ENCODE measurements at regions not wholly inside any gene's neighbourhood (a gene's known extent, or its start where the extent isn't known, plus 50 kb on each side); places are given as distances from the start of the nearest gene placed in this dataset.
"Not testable (repeated sequence)": the region's sequence is repeated elsewhere in the genome, so short reads cannot be mapped to it uniquely, and the experiment has no call there.

DNA sequence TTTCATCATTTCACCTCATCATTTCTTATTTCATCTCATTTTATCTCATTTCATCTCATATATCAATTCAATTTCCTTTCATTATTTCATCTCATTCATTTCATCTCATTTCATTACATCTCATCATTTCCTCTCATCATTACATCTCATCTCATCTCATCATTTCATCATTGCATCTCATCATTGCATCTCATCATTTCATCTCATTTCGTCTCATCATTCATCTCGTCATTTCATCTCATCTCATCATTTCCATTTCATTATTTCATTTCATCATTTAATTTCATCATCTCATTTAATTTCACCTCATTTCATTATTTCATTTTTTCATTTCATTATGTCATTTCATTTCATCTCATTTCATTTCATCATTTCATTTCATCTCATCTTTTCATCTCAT, 168.5 kb upstream of the FAM72C start:
- DNase-seq, H3K4me3 Mint-ChIP-seq, H3K4me1 Mint-ChIP-seq, ATAC-seq: not testable (repeated sequence)
- peaks cover 16% of the 10 kb centered on the region for H3K27me3 Mint-ChIP-seq
- H3K9me3 Mint-ChIP-seq = peaks cover 4 to 16% of the 10 kb centered on the region in 2 donors
- H3K27ac Mint-ChIP-seq = peak overlapping the region; percentile 75 to 84

DNA sequence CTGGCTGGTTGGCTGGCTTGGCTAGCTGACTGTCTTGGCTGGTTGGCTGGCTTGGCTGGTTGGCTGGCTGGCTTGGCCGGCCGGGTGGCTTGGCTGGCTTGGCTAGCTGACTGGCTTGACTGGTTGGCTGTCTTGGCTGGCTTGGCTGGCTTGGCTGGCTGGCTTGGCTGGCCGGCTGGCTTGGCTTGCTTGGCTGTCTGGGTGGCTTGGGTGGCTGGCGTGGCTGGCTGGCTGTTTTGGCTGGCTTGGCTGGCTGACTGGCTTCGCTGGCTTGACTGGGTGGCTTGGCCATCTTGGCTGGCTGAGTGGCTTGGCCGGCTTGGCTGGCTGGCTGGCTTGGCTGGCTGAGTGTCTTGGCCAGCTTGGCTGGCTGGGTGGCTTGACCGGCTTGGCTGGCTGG, 133.2 kb upstream of the FAM72C start:
- H3K27me3 Mint-ChIP-seq, H3K9me3 Mint-ChIP-seq, H3K27ac Mint-ChIP-seq, H3K4me3 Mint-ChIP-seq, ATAC-seq, H3K4me1 Mint-ChIP-seq: not testable (repeated sequence)
- DNase-seq = peak in 1 of 2 donors; percentile 2

DNA sequence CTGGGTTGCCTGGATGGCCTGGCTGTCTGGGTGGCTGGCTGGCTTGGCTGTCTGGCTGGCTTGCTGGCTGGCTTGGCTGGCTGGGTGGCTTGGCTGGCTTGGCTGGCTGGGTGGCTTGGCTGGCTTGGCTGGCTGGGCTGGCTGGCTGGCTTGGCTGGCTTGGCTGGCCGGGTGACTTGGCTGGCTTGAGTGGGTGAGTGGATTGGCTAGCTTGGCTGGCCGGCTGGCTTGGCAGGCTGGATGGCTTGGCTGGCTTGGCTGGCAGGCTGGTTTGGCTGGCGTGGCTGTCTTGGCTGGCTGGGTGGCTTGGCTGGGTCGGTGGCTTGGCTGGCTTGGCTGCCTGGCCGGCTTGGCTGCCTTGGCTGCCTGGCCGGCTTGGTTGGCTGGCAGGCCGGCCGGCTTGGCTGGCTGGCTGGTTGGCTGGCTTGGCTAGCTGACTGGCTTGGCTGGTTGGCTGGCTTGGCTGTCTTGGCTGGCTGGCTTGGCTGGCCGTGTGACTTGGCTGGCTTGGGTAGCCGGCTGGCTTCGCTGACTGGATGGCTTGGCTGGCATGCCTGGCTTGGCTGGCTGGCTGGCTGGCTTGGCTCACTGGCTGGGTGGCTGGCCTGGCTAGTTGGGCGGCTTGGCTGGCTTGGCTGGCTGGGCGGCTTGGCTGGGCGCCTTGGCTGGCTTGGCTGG, 132.4 kb upstream of the FAM72C start:
- H3K4me3 Mint-ChIP-seq, ATAC-seq, H3K27ac Mint-ChIP-seq, H3K27me3 Mint-ChIP-seq, H3K9me3 Mint-ChIP-seq, H3K4me1 Mint-ChIP-seq: not testable (repeated sequence)
- peak; percentile 42 to 50 for DNase-seq

DNA sequence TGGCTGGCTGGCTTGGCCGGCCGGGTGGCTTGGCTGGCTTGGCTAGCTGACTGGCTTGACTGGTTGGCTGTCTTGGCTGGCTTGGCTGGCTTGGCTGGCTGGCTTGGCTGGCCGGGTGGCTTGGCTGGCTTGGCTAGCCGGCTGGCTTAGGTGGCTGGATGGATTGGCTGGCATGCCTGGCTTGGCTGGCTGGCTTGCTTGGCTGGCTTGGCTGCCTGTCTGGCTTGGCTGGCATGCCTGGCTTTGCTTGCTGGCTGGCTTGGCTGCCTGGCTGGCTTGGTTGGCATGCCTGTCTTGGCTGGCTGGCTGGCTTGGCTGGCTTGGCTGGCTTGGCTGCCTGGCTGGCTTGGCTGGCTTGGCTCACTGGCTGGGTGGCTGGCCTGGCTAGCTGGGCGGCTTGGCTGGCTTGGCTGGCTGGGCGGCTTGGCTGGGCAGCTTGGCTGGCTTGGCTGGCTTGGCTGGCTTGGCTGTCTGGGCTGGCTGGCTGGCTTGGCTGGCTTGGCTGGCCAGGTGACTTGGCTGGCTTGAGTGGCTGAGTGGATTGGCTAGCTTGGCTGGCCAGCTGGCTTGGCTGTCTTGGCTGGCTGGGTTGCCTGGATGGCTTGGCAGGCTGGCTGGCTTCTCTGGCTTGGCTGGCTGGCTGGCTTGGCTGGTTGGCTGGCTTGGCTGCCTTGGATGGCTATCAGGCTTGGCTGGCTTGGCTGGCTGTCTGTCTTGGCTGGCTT, 131.5 kb upstream of the FAM72C start:
- not testable (repeated sequence) for H3K9me3 Mint-ChIP-seq, H3K4me3 Mint-ChIP-seq, H3K4me1 Mint-ChIP-seq, H3K27ac Mint-ChIP-seq, H3K27me3 Mint-ChIP-seq, ATAC-seq
- DNase-seq = peak; percentile 33 to 56

DNA sequence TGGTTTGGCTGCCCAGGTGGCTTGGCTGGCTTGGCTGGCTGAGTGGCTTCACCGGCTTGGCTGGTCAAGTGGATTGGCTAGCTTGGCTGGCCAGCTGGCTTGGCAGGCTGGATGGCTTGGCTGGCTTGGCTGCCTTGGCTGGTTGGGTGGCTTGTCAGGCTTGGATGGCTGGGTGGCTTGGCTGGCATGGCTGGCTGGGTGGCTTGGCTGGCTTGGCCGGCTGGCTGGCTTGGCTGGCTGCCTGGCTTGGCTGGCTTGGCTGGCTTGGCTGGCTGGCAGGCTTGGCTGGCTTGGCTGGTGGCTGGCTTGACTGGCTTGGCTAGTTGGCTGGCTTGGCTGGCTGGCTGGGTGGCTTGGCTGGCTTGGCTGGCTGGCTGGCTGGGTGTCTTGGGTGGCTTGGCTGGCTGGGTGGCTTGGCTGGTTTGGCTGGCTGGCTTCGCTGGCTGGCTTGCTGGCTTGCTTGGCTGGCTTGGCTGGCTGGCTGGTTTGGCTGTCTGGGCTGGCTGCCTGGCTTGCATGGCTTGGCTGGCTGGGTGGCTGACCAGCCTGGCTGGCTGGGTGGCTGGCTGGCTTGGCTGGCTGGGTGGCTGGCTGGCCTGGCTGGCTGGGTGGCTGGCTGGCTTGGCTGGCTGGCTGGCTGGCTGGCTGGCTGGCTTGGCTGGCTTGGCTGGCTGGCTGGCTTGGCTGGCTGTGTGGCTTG, 130.4 kb upstream of the FAM72C start:
- not testable (repeated sequence) for ATAC-seq, H3K27me3 Mint-ChIP-seq, H3K9me3 Mint-ChIP-seq, H3K27ac Mint-ChIP-seq, H3K4me3 Mint-ChIP-seq, H3K4me1 Mint-ChIP-seq
- peak; percentile 1 to 17 for DNase-seq

DNA sequence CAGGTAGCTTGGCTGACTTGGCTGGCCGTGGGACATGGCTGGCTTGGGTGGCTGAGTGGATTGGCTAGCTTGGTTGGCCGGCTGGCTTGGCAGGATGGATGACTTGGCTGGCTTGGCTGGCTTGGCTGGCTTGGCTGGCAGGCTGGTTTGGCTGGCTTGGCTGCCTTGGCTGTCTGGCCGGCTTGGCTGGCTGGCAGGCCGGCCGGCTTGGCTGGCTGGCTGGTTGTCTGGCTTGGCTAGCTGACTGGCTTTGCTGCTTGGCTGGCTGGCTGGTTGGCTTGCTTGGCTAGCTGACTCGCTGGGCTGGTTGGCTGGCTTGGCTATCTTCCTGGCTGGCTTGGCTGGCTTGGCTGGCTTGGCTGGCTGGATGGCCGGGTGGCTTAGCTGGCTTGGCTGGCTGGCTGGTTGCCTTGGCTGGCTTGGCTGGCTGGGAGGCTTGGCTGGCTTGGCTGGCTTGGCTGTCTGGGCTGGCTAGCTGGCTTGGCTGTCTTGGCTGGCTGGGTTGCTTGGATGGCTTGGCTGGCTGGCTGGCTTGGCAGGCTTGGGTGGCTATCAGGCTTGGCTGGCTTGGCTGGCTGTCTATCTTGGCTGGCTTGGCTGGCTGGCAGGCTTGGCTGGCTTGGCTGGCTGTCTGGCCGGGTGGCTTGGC, 129.7 kb upstream of the FAM72C start:
- peak in 1 of 2 donors; percentile 8 for DNase-seq
- Mint-ChIP-seq H3K27ac (no peak overlapping the region), H3K4me3 (no peak overlapping the region), H3K27me3 (no peaks in the 10 kb centered on the region), H3K9me3 (peaks cover 0 to 8% of the 10 kb centered on the region in 2 donors), H3K4me1 (no peaks in the 10 kb centered on the region)
- ATAC-seq = no peak

DNA sequence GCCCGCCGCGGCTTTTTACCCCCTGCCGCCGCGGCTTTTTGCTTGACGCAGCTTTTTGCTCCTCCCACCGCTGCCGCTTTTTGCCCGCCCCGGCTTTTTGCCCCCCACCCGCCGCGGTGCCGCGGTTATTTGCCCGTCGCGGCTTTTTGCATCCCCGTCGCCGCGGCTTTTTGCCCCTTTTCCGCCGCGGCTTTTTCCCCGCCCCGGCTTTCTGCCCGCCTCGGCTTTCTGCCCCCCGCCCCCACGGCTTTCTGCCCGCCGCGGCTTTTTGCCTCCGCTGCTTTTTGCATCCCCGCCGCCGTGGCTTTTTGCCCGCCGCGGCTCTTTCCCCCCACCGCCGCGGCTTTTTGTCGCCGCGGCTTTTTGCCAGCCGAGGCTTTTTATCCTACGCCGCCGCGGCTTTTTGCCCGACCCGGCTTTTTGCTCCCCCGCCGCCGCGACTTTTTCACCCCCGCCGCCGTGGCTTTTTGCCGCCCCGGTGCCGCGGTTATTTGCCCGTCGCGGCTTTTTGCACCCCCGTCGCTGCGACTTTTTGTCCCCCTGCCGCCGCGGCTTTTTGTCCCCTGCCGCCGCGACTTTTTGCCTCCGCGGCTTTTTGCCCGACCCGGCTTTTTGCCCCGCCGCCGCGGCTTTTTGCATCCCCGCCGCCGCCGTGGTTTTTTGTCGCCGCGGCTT, 105.5 kb upstream of the FAM72C start:
- Mint-ChIP-seq H3K27ac (peak overlapping the region; percentile 72 to 87), H3K4me3 (peak overlapping the region in 1 of 2 donors; percentile 80)
- not testable (repeated sequence) for H3K27me3 Mint-ChIP-seq, H3K4me1 Mint-ChIP-seq, H3K9me3 Mint-ChIP-seq, ATAC-seq
- peak; percentile 10 to 36 for DNase-seq

- not testable (repeated sequence) for H3K27ac Mint-ChIP-seq, H3K4me1 Mint-ChIP-seq, DNase-seq, H3K4me3 Mint-ChIP-seq, ATAC-seq, H3K27me3 Mint-ChIP-seq, H3K9me3 Mint-ChIP-seq
Observed at GRCh38 chr1:144076646-144077045, 104.9 kb upstream of the FAM72C start.

DNA sequence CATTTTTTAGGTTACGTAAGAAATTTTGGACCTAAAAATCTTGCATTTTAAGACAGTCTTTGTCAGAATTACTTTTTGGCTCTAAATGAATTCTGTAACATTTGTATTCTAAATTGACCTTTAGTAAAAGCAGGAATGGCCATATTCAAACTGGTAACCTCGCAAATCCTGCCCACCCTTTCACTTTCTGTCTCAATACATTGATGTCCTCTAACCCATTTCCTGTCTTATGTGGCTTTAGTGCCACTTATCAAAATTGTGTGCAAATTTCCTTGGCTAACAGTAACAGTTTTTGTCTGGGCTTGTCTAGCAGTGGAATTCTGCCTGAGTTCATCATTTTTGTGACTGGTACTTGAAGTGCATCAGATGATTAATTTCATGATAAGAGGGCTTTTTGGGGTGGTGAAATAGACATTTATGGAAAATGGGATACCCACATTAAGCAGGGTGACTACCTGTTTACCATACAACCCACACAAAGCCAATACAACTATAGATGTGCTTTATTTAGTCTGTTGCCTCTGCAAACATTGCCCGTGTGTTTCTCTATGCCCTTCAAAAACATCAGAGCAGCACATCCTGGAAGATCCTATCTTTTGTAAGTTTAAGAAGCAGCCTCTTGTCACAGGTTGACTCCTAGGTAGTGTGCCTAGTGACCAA, 98.7 kb upstream of the FAM72C start:
- peak; percentile 75 for ATAC-seq
- not testable (repeated sequence) for H3K27ac Mint-ChIP-seq, H3K9me3 Mint-ChIP-seq, H3K4me1 Mint-ChIP-seq, H3K4me3 Mint-ChIP-seq, DNase-seq, H3K27me3 Mint-ChIP-seq

DNA sequence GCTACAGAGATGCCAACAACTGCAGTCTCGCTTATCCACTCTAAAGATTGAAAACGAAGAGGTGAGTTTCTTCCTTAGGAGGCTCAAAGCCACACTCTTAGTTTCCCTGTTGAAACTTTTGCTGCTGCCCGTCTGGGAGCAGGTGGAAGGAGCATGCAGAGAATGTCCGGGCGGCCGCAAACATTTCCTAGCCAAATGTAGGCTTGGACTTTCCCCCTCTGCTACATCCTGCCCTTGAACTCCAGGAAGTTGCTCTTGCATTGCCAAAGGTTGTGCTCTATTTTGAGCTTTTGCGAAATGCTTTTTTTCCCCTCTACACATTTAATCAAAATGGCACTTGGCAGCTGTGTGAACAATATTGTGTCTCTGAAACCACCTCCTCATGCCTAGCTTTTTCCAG, 95.3 kb upstream of the FAM72C start:
- H3K27ac Mint-ChIP-seq, H3K4me3 Mint-ChIP-seq, H3K4me1 Mint-ChIP-seq, ATAC-seq, H3K9me3 Mint-ChIP-seq, H3K27me3 Mint-ChIP-seq, DNase-seq: not testable (repeated sequence)

DNA sequence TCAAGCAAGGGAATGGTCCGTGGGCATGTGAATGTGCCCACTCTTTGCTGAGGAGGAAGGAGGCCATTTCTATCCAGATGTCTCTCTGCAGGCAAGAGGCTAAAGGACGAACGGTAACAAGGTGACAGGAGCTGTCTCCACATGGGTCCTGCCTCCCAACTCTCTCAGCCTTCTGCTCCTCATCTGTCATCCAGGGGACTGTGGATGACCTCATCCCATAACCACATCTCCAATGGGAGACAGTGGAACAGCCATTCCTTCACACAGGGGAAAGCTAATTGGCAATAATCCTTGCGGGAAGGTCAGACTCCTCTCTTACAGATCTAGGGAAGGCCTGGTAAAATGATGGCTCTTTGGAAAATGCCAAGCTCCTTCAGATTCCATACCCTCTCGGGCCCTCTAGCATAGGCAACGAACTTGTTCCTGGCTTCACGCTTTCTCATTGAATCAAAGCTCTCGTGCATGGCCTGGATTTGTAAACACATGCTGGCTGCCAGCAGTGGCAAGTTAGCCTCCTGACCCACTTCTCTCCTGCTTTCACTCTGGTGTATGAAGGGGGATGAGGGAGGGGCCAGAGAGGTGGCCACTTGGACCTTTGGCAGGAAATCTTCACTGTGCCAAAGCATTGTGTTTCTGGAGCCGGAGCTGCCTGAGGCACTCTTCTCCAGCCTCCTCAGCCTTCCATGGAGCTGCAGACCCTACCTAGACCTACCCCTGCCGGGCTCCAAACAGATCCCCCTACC, 94.5 kb upstream of the FAM72C start:
- not testable (repeated sequence) for H3K27me3 Mint-ChIP-seq, H3K9me3 Mint-ChIP-seq, H3K4me1 Mint-ChIP-seq, ATAC-seq, H3K27ac Mint-ChIP-seq, DNase-seq, H3K4me3 Mint-ChIP-seq

DNA sequence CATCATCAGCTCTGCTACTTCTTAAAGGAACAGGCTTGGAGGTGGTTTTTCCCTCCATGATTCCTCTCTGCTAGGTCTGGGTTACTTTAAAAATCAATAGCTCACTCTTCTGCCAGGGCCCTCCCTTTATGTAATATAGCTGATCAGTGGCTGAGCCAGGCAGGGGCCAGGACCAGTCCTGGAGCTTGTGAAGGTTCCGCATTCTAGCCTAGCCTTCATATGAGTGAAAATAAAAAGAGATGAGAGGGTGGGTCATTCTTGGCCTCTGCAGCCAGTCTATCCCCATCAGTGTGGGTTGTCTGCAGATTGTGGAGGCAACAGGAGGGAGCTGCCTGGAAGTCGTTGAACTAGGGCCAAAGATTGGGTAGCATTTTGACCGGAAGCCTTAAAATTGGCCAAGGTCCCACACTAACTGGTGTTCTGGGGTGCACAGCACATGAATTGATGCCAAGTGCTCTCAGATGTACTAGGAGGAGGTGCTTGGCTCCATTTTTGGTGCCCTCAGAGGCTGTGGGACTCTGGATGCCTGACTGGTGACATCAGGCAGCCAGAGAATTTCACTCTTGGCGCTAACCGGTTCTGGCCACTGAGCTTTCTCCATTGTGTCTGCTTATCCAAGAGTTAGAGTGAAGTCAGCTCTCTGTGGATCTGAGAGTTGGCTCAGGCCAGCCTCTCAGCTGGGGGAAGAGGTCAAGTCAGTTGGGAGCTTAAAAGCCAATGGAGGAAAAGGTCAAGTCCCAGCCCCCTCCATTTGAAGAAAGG, 93.7 kb upstream of the FAM72C start:
- H3K4me3 Mint-ChIP-seq, H3K9me3 Mint-ChIP-seq, DNase-seq, ATAC-seq, H3K4me1 Mint-ChIP-seq, H3K27me3 Mint-ChIP-seq, H3K27ac Mint-ChIP-seq: not testable (repeated sequence)

DNA sequence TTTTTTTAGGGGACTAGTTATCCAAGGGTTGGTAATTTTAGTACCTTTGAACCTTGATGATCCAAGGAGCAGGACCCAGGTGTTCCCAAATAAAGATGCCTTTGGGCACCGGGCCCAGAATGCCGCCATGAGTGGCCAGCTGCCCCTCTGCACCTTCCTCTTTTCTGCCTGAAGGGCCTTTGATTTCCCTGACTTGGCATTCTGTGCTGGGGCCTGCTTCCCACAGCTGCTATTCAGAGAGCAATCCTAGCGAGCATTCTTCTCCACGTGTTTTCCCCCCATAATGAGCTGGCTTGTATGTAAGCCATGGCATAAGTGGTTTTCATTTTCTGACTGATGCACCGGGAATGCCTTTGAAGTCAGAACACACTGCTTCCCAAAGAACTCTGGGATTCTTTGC, 77.6 kb upstream of the FAM72C start:
- not testable (repeated sequence) for H3K27ac Mint-ChIP-seq, H3K4me3 Mint-ChIP-seq

GRCh38 chr1:144046645-144047044, 74.9 kb upstream of the FAM72C start:
- not testable (repeated sequence) for H3K4me3 Mint-ChIP-seq, DNase-seq, H3K4me1 Mint-ChIP-seq, H3K9me3 Mint-ChIP-seq, ATAC-seq, H3K27ac Mint-ChIP-seq, H3K27me3 Mint-ChIP-seq

More for the DNA sequence above, 77.6 kb upstream of the FAM72C start:
- H3K27me3 Mint-ChIP-seq, DNase-seq, H3K4me1 Mint-ChIP-seq, H3K9me3 Mint-ChIP-seq, ATAC-seq: not testable (repeated sequence)

Measured in stimulated activated naive CD8-positive, alpha-beta T cell treated with anti-CD3 and anti-CD28 coated beads, Interleukin-15, amount 100 ng/mL, for 72 hours (primary cell).